ENCODE measurements at regions not wholly inside any gene's neighbourhood (a gene's known extent, or its start where the extent isn't known, plus 50 kb on each side); places are given as distances from the start of the nearest gene placed in this dataset.

GRCh38 chr1:112335351-112335750 lies 60.7 kb upstream of the CTTNBP2NL start:
- no peak for TF ChIP-seq EP300 (IDR thresholded peaks at IDR 0.05)
- TF ChIP-seq, protein P1, sequence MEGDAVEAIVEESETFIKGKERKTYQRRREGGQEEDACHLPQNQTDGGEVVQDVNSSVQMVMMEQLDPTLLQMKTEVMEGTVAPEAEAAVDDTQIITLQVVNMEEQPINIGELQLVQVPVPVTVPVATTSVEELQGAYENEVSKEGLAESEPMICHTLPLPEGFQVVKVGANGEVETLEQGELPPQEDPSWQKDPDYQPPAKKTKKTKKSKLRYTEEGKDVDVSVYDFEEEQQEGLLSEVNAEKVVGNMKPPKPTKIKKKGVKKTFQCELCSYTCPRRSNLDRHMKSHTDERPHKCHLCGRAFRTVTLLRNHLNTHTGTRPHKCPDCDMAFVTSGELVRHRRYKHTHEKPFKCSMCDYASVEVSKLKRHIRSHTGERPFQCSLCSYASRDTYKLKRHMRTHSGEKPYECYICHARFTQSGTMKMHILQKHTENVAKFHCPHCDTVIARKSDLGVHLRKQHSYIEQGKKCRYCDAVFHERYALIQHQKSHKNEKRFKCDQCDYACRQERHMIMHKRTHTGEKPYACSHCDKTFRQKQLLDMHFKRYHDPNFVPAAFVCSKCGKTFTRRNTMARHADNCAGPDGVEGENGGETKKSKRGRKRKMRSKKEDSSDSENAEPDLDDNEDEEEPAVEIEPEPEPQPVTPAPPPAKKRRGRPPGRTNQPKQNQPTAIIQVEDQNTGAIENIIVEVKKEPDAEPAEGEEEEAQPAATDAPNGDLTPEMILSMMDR (IDR thresholded peaks at IDR 0.05): no peak
